ENCODE measurements at regions not wholly inside any gene's neighbourhood (a gene's known extent, or its start where the extent isn't known, plus 50 kb on each side); places are given as distances from the start of the nearest gene placed in this dataset.

DNA sequence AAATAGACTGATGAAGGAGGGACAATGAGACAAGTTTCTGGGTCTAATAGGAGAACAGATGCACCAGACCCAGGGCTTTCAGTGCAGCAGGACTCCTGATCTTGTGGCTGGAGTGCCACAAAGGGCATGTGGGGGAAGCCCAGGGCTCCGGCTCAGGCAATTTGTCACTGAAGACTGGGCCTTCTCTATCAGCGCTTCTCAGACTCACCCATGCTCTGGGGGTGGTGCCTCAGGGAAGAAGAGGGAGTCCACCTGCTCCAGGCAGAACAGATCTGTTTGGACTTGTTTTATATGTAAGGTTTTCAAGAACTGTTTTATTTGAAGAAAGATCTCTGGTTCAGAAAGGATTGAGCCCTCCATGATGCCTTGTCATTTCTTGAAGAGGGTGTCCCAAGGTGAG lies 112.4 kb upstream of the TLE3 start:
- H3K27ac ChIP-seq, result no peak overlapping the region
- no peaks in the 10 kb centered on the region for H3K36me3 ChIP-seq
- DNase-seq, result no peak
- H3K4me1 ChIP-seq (ENCODE audit: insufficient read depth), result no peaks in the 10 kb centered on the region
- WGBS, 3 donors, result 94 to 96% (median 94%) methylated on average over 2 of the region's 2 CpGs
- H3K27me3 ChIP-seq, result no peaks in the 10 kb centered on the region
- intact Hi-C loops (cut with DNase I), result no loop called here
- no peaks in the 10 kb centered on the region for H3K9me3 ChIP-seq
- no peak overlapping the region for H3K4me3 ChIP-seq
- TF ChIP-seq POLR2A (IDR thresholded peaks at IDR 0.05) (no peak), EP300 (IDR thresholded peaks at IDR 0.05) (no peak)
- TF ChIP-seq, protein P1, sequence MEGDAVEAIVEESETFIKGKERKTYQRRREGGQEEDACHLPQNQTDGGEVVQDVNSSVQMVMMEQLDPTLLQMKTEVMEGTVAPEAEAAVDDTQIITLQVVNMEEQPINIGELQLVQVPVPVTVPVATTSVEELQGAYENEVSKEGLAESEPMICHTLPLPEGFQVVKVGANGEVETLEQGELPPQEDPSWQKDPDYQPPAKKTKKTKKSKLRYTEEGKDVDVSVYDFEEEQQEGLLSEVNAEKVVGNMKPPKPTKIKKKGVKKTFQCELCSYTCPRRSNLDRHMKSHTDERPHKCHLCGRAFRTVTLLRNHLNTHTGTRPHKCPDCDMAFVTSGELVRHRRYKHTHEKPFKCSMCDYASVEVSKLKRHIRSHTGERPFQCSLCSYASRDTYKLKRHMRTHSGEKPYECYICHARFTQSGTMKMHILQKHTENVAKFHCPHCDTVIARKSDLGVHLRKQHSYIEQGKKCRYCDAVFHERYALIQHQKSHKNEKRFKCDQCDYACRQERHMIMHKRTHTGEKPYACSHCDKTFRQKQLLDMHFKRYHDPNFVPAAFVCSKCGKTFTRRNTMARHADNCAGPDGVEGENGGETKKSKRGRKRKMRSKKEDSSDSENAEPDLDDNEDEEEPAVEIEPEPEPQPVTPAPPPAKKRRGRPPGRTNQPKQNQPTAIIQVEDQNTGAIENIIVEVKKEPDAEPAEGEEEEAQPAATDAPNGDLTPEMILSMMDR (IDR thresholded peaks at IDR 0.05), result no peak

DNA sequence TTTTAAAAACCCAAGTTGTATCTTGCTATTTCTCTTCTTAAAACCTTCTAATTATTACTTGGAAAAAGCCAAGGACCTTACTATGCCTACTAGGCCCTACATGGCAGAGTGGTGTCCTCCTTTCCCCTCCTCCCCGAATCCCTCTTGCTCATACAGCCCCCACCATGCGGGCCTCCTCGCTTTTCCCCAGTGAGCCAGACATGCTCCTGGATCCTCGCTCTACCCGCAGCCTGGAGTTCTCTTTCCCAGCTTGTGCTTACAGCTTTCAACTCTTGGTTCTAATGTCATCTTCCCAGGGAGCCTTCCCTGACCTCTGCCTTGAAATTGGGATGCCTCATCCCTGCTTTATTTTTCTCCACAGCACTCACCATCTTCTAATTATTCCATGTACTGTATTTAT lies 111.8 kb upstream of the TLE3 start:
- intact Hi-C loops (cut with DNase I), result no loop called here
- no peaks in the 10 kb centered on the region for H3K36me3 ChIP-seq
- H3K4me1 ChIP-seq (ENCODE audit: insufficient read depth), result no peaks in the 10 kb centered on the region
- H3K27ac ChIP-seq, result no peak overlapping the region
- no peaks in the 10 kb centered on the region for H3K27me3 ChIP-seq
- WGBS, 3 donors, result 93 to 99% (median 94%) methylated on average over 5 of the region's 5 CpGs
- no peaks in the 10 kb centered on the region for H3K9me3 ChIP-seq
- no peak for DNase-seq
- H3K4me3 ChIP-seq, result no peak overlapping the region
- TF ChIP-seq POLR2A (IDR thresholded peaks at IDR 0.05) (no peak), EP300 (IDR thresholded peaks at IDR 0.05) (no peak)
- TF ChIP-seq, protein P1 (IDR thresholded peaks at IDR 0.05), result no peak

DNA sequence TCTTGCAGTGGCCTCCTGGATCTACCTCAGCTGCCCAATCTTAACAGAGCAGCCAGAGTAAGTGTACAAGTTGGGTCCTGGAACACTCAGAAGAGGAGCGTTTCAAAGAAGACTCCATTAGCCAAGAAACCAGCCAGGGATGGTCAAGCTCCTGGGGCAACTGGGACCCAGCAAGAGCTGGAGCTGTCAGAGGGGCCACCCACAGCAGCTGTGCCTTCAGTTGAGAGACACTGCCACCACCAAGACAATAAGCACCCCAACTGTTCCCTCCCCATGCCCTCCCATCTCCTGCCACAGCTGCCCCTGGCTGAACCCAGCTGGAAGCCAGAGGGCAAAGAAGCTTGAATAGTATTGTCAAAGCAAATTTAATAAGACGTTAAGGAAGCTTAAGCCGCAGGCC lies 110.6 kb upstream of the TLE3 start:
- H3K27ac ChIP-seq, result no peak overlapping the region
- no peak for TF ChIP-seq EP300 (IDR thresholded peaks at IDR 0.05)
- TF ChIP-seq, protein P1 (IDR thresholded peaks at IDR 0.05), result no peak
- TF ChIP-seq POLR2A (IDR thresholded peaks at IDR 0.05), result no peak
- H3K4me1 ChIP-seq (ENCODE audit: insufficient read depth), result no peaks in the 10 kb centered on the region
- intact Hi-C loops (cut with DNase I), result no loop called here
- no peaks in the 10 kb centered on the region for H3K27me3 ChIP-seq
- H3K4me3 ChIP-seq, result no peak overlapping the region
- no peak for DNase-seq
- no peaks in the 10 kb centered on the region for H3K9me3 ChIP-seq
- WGBS, 3 donors, result 73 to 98% (median 92%) methylated on average over 3 of the region's 3 CpGs
- H3K36me3 ChIP-seq, result no peaks in the 10 kb centered on the region

DNA sequence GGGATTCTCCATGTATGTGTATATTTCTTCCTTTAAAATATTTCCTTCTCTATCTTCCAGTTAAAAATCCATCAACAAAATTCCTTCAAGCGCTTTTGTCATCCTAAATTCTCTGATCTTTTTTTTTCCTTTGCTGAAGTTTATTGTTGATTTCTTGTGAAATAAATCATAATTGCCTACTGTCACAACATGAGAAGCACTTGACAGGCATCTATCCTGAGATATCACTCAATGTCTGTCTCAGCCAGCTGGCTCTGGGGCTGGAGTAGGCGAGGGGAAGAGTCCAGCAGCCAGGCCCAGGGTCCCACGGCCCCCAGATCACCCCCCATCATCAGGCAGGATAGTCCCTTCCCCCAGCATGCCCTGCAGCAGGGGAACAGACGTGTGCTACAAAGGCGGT lies 109.0 kb upstream of the TLE3 start:
- Histone ChIP-seq H3K4me1 (ENCODE audit: insufficient read depth) (no peaks in the 10 kb centered on the region), H3K4me3 (no peak overlapping the region), H3K27ac (no peak overlapping the region), H3K9me3 (no peaks in the 10 kb centered on the region), H3K27me3 (no peaks in the 10 kb centered on the region), H3K36me3 (no peaks in the 10 kb centered on the region)
- DNase-seq, result no peak
- TF ChIP-seq EP300 (IDR thresholded peaks at IDR 0.05), result no peak
- TF ChIP-seq, protein P1 (IDR thresholded peaks at IDR 0.05), result no peak
- TF ChIP-seq POLR2A (IDR thresholded peaks at IDR 0.05), result no peak
- 77 to 89% (median 85%) methylated on average over 5 of the region's 5 CpGs for WGBS, 3 donors
- intact Hi-C loops (cut with DNase I), result no loop called here

DNA sequence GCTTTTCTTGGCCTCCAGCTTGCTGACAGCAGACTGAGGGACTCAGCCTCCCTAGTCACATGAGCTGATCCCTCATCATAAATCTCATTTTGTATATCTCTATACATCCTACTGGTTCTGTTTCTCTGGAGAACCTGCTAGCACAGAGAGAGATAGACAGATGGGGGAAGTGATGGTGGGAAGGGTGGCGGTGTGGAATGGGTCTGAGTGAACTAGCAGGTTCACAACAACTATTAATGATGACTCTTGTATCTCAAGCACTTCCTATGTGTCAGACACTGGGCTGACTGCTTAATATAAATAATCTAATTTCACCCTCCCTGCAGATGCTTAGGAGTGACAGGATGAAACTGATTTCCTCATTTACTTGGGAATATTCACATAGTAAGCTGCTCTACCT lies 106.9 kb upstream of the TLE3 start:
- Histone ChIP-seq H3K27me3 (no peaks in the 10 kb centered on the region), H3K4me3 (no peak overlapping the region), H3K9me3 (no peaks in the 10 kb centered on the region), H3K27ac (no peak overlapping the region), H3K36me3 (no peaks in the 10 kb centered on the region), H3K4me1 (ENCODE audit: insufficient read depth) (no peaks in the 10 kb centered on the region)
- DNase-seq, result peak in 1 of 5 donors; percentile 2
- TF ChIP-seq, protein P1 (IDR thresholded peaks at IDR 0.05), result no peak
- no peak for TF ChIP-seq POLR2A (IDR thresholded peaks at IDR 0.05)
- TF ChIP-seq EP300 (IDR thresholded peaks at IDR 0.05), result no peak
- intact Hi-C loops (cut with DNase I), result no loop called here
- 96 to 100% (median 100%) methylated on average over 1 of the region's 1 CpG for WGBS, 3 donors
